GM12878 (cell line): ENCODE measurements at regions not wholly inside any gene's neighbourhood (a gene's known extent, or its start where the extent isn't known, plus 50 kb on each side); places are given as distances from the start of the nearest gene placed in this dataset.

Experiments
- ATAC-seq: fragments of 200-7000 bp; cut with Tn5 transposase; 3 replicates; pipeline ENCODE4 v1.9.1; 2020; ENCODE audit warnings: mild to moderate bottlenecking, moderate library complexity
- BruUV-seq: library from RNA; stranded (reverse); fragments of 400-500 nt; replicated peaks from 2 replicates; lab custom pipeline; 2021; lab: Mats Ljungman, UMichigan
- CTCF ChIA-PET: fragments of 300-600 bp; sonication (Branson Sonifier 250); formaldehyde crosslinking; extraction: SDS; loops from one replicate; lab custom pipeline; 2021; ENCODE audit warnings: inconsistent platforms; lab: Yijun Ruan, JAX
- POLR2A ChIA-PET: fragments of 350-600 bp; formaldehyde crosslinking; extraction: SDS; loops from one replicate; lab custom pipeline; 2021; ENCODE audit warnings: inconsistent platforms; lab: Charles Lee
- RAD21 ChIA-PET: fragments of 300-600 bp; sonication (Branson Sonifier 250); formaldehyde crosslinking; loops from one replicate; lab custom pipeline; 2023; ENCODE audit warnings: antibody characterized with exemption; ENCODE audit not compliant: unreplicated experiment; lab: Charles Lee
- SMC1A ChIA-PET: fragments of 300-600 bp; sonication (Branson Sonifier 250); formaldehyde crosslinking; loops from one replicate; lab custom pipeline; 2023; ENCODE audit not compliant: unreplicated experiment, uncharacterized antibody; lab: Charles Lee
- DNase-seq: peaks from one replicate; pipeline ENCODE4 v3.0.0-alpha.2; 2011; ENCODE audit warnings: low read depth, low spot score
- FAIRE-seq: peaks from 3 replicates; lab custom pipeline; 2011; peaks lifted over from hg19 to GRCh38; lab: Jason Lieb, UNC
- H2AFZ ChIP-seq: 2 replicates; pipeline ENCODE4 v1.6.0; 2011; ENCODE audit warnings: low read depth, low read length, control low read depth; ENCODE audit not compliant: control insufficient read depth
- H3K27ac ChIP-seq: 2 replicates; pipeline ENCODE4 v1.5.1; 2011; ENCODE audit warnings: control low read depth; ENCODE audit not compliant: control insufficient read depth, insufficient read depth
- H3K27me3 ChIP-seq, 2 experiments: replicated peaks in 1 of 2; 2 replicates each; pipeline versions ENCODE4 v1.6.0 to v1.6.1; 2011; ENCODE audit warnings: low read length in 1 of 2; ENCODE audit not compliant: control insufficient read depth in 2 of 2, insufficient read depth in 2 of 2
- H3K36me3 ChIP-seq, 2 experiments: 2 replicates each; pipeline ENCODE4 v1.5.1; 2011; ENCODE audit warnings: low read length in 1 of 2; ENCODE audit not compliant: control insufficient read depth in 2 of 2, insufficient read depth in 2 of 2
- H3K4me1 ChIP-seq: 2 replicates; pipeline ENCODE4 v1.6.1; 2011; ENCODE audit warnings: mild to moderate bottlenecking, low read length, moderate library complexity, mixed read lengths; ENCODE audit not compliant: control insufficient read depth, insufficient read depth
- H3K4me2 ChIP-seq: 2 replicates; pipeline ENCODE4 v1.6.0; 2011; ENCODE audit warnings: control low read depth; ENCODE audit not compliant: control insufficient read depth, insufficient read depth
- H3K4me3 ChIP-seq: fragments of 200-600 bp; sonication (generic); 2 replicates; pipeline ENCODE4 v1.5.1; 2016
- H3K79me2 ChIP-seq: 2 replicates; pipeline ENCODE4 v1.6.0; 2011; ENCODE audit warnings: low read length; ENCODE audit not compliant: control insufficient read depth, insufficient read depth
- H3K9ac ChIP-seq: 2 replicates; pipeline ENCODE4 v1.8.0; 2011; ENCODE audit warnings: low read length, control low read depth, mixed read lengths; ENCODE audit not compliant: control insufficient read depth, insufficient read depth
- H3K9me3 ChIP-seq: replicated peaks from 3 replicates; pipeline ENCODE4 v1.5.1; 2011; ENCODE audit warnings: mild to moderate bottlenecking, low read length; ENCODE audit not compliant: control insufficient read depth, insufficient read depth
- H4K20me1 ChIP-seq: 2 replicates; pipeline ENCODE4 v1.6.0; 2011; ENCODE audit not compliant: control insufficient read depth, insufficient read depth
- ATF3 ChIP-seq: IDR thresholded peaks from 2 replicates; pipeline ENCODE4 v1.6.1; 2011; ENCODE audit warnings: low read depth, mild to moderate bottlenecking, low read length, moderate library complexity, borderline replicate concordance; ENCODE audit errors: extremely low read depth
- EGR1 ChIP-seq, 2 experiments: IDR thresholded peaks; 1 replicate in 1 of 2; 2 replicates in 1 of 2; pipeline ENCODE4 v1.6.1; 2011 to 2012; ENCODE audit warnings: low read depth in 2 of 2, low read length in 2 of 2, borderline replicate concordance in 1 of 2, mild to moderate bottlenecking in 1 of 2, moderate library complexity in 1 of 2
- ESRRA ChIP-seq: IDR thresholded peaks from 2 replicates; pipeline ENCODE4 v1.6.1; 2012; ENCODE audit warnings: mild to moderate bottlenecking, low read length, improper control_type of control experiment
- FOXM1 ChIP-seq: IDR thresholded peaks from 2 replicates; pipeline ENCODE4 v1.6.1; 2012; ENCODE audit warnings: low read depth, mild to moderate bottlenecking, inconsistent platforms, low read length, moderate library complexity
- NFYB ChIP-seq: IDR thresholded peaks from 2 replicates; pipeline ENCODE4 v1.6.1; 2011; ENCODE audit warnings: low read depth, mild to moderate bottlenecking, low read length, improper control_type of control experiment, moderate library complexity; ENCODE audit not compliant: insufficient read depth
- RCOR1 ChIP-seq: conservative IDR thresholded peaks from 2 replicates; pipeline ENCODE4 v1.6.1; 2012; ENCODE audit warnings: low read depth, low read length, improper control_type of control experiment
- SRF ChIP-seq, 2 experiments: IDR thresholded peaks; 2 replicates each; pipeline ENCODE4 v1.6.1; 2011; ENCODE audit warnings: low read depth in 2 of 2, low read length in 2 of 2, mild to moderate bottlenecking in 1 of 2, moderate library complexity in 1 of 2
- STAT1 ChIP-seq: fragments of 450-650 bp; conservative IDR thresholded peaks from 2 replicates; pipeline ENCODE4 v1.6.1; 2014; ENCODE audit warnings: antibody characterized with exemption, mild to moderate bottlenecking
- ZZZ3 ChIP-seq: IDR thresholded peaks from 2 replicates; pipeline ENCODE4 v1.6.1; 2011; ENCODE audit warnings: low read depth; ENCODE audit not compliant: control insufficient read depth, insufficient read length
- WGBS: methylation state at CpG from one replicate; pipeline ENCODE4 v1.1.6; 2016; ENCODE audit warnings: low lambda C conversion rate; ENCODE audit not compliant: insufficient replicate concordance, insufficient coverage; ENCODE audit errors: missing lambda C conversion rate; 5-methylcytosine and 5-hydroxymethylcytosine counted together
- in situ Hi-C: fragments of 300-500 bp; cut with MboI; formaldehyde crosslinking; loops from 9 replicates; pipeline ENCODE4 v1.14.3; 2018; ENCODE audit warnings: mixed read lengths
- intact Hi-C: fragments of 100-400 bp; cut with micrococcal nuclease; formaldehyde crosslinking; loops from one replicate; pipeline ENCODE4 v1.14.2; 2022; ENCODE audit not compliant: unreplicated experiment
- TF ChIP-seq, protein P1 (sequence below): fragments of 450-650 bp; IDR thresholded peaks from 2 replicates; pipeline ENCODE4 v1.6.1; 2017; ENCODE audit warnings: mild to moderate bottlenecking, moderate library complexity
- TF ChIP-seq, protein P2 (sequence below): fragments of 450-650 bp; conservative IDR thresholded peaks from 2 replicates; pipeline ENCODE4 v1.6.1; 2017; ENCODE audit warnings: mild to moderate bottlenecking, moderate library complexity

DNA sequence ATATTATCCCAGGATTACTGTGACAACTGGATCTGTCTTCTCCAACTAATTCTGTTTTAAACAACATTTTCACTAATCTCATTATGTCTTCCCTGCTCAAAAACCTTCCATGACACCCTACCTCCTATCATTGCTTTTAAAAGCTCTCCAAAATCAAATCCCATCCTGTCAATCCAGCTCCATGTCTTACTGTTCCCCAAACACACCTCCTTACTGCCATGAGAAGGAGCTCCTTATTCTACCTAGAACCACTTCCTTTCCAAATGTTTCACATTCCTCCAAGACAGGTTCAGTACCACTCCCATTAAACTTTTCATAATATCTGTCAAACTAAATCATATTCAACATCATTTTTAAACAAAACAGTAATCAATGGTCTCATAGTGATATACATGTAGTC is 66.9 kb upstream of the WDR17 start:
- Histone ChIP-seq H4K20me1 (no peaks in the 10 kb centered on the region), H3K27ac (no peak overlapping the region), H3K9me3 (no peaks in the 10 kb centered on the region; the same call in 2 of the 3 replicates), H2AFZ (no peak overlapping the region), H3K9ac (no peak overlapping the region), H3K79me2 (no peaks in the 10 kb centered on the region), H3K36me3 (no peaks in the 10 kb centered on the region), H3K4me3 (no peak overlapping the region), H3K27me3 (peaks cover 2 to 11% of the 10 kb centered on the region in 2 experiments; a peak in 2 of 4 replicates), H3K4me2 (no peak overlapping the region), H3K4me1 (no peaks in the 10 kb centered on the region)
- no peak for DNase-seq
- intact Hi-C loops (no loop called here), in situ Hi-C loops (no loop called here)
- POLR2A ChIA-PET: no interaction called here
- no peak for ATAC-seq
- no TSS peak for BruUV-seq
- FAIRE-seq: no peak
- CTCF ChIA-PET: interaction anchor here (1.5 kb wide), 1 partner anchor 16 kb away, joined by 3 read pairs; no protein-coding TSS in a partner anchor
- TF ChIP-seq ZZZ3 (no peak), FOXM1 (no peak), SRF (IDR thresholded peaks at IDR 0.05; ENCODE audit: low read depth in 2 of 2, low read length in 2 of 2) (no peak), ESRRA (no peak), ATF3 (no peak)
- SMC1A ChIA-PET: interaction anchor here (0.7 kb wide), 1 partner anchor 36 kb away, joined by 3 read pairs; no protein-coding TSS in a partner anchor
- RAD21 ChIA-PET: interaction anchor here (0.7 kb wide), 2 partner anchors 43 to 48 kb away, joined by 3 read pairs; no protein-coding TSS in a partner anchor

DNA sequence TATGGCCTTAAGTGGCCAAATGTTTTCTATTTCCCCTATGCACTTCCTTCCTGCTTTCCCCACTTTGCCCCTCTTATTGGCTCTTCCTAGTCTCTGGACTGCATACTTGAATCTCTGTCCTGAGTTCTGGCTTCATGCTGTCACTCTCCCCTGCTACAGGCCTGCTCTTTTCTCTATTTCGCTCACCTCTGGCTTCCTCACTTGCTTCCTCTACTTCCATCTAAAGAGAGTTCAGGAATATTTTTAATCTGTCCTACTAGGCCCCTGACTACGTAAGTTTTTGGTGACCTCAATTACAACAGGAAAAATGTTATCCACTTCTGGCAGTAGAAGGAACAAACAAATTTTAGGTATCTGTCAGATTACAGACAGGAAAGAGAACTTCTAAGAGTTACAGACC is 65.7 kb upstream of the WDR17 start:
- BruUV-seq: no TSS peak
- in situ Hi-C loops: no loop called here
- SMC1A ChIA-PET: no interaction called here
- TF ChIP-seq, protein P1, sequence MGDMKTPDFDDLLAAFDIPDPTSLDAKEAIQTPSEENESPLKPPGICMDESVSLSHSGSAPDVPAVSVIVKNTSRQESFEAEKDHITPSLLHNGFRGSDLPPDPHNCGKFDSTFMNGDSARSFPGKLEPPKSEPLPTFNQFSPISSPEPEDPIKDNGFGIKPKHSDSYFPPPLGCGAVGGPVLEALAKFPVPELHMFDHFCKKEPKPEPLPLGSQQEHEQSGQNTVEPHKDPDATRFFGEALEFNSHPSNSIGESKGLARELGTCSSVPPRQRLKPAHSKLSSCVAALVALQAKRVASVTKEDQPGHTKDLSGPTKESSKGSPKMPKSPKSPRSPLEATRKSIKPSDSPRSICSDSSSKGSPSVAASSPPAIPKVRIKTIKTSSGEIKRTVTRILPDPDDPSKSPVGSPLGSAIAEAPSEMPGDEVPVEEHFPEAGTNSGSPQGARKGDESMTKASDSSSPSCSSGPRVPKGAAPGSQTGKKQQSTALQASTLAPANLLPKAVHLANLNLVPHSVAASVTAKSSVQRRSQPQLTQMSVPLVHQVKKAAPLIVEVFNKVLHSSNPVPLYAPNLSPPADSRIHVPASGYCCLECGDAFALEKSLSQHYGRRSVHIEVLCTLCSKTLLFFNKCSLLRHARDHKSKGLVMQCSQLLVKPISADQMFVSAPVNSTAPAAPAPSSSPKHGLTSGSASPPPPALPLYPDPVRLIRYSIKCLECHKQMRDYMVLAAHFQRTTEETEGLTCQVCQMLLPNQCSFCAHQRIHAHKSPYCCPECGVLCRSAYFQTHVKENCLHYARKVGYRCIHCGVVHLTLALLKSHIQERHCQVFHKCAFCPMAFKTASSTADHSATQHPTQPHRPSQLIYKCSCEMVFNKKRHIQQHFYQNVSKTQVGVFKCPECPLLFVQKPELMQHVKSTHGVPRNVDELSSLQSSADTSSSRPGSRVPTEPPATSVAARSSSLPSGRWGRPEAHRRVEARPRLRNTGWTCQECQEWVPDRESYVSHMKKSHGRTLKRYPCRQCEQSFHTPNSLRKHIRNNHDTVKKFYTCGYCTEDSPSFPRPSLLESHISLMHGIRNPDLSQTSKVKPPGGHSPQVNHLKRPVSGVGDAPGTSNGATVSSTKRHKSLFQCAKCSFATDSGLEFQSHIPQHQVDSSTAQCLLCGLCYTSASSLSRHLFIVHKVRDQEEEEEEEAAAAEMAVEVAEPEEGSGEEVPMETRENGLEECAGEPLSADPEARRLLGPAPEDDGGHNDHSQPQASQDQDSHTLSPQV: no peak
- TF ChIP-seq, protein P2, sequence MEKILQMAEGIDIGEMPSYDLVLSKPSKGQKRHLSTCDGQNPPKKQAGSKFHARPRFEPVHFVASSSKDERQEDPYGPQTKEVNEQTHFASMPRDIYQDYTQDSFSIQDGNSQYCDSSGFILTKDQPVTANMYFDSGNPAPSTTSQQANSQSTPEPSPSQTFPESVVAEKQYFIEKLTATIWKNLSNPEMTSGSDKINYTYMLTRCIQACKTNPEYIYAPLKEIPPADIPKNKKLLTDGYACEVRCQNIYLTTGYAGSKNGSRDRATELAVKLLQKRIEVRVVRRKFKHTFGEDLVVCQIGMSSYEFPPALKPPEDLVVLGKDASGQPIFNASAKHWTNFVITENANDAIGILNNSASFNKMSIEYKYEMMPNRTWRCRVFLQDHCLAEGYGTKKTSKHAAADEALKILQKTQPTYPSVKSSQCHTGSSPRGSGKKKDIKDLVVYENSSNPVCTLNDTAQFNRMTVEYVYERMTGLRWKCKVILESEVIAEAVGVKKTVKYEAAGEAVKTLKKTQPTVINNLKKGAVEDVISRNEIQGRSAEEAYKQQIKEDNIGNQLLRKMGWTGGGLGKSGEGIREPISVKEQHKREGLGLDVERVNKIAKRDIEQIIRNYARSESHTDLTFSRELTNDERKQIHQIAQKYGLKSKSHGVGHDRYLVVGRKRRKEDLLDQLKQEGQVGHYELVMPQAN: no peak
- TF ChIP-seq STAT1: no peak
- TF ChIP-seq EGR1 (IDR thresholded peaks at IDR 0.05; ENCODE audit: borderline replicate concordance in 1 of 2, low read depth in 2 of 2, low read length in 2 of 2): no peak
- TF ChIP-seq RCOR1: no peak
- TF ChIP-seq NFYB: no peak

More for the DNA sequence above, 65.7 kb upstream of the WDR17 start:
- Histone ChIP-seq H3K4me2 (no peak overlapping the region), H2AFZ (no peak overlapping the region), H3K9ac (no peak overlapping the region), H3K36me3 (no peaks in the 10 kb centered on the region), H3K9me3 (no peaks in the 10 kb centered on the region; the same call in 2 of the 3 replicates), H3K4me3 (no peak overlapping the region), H3K79me2 (no peaks in the 10 kb centered on the region), H3K4me1 (no peaks in the 10 kb centered on the region), H3K27ac (no peak overlapping the region), H4K20me1 (no peaks in the 10 kb centered on the region), H3K27me3 (peaks cover 2 to 11% of the 10 kb centered on the region in 2 experiments; a peak in 2 of 4 replicates)
- 17% methylated on average over 2 of the region's 2 CpGs for WGBS
- DNase-seq: no peak
- ChIA-PET RAD21 (interaction anchor here (0.8 kb wide), 1 partner anchor 14 kb away, joined by 3 read pairs; no protein-coding TSS in a partner anchor), POLR2A (no interaction called here), CTCF (interaction anchor here (1.0 to 1.5 kb wide), 2 partner anchors 45 to 46 kb away, joined by 3 read pairs; no protein-coding TSS in a partner anchor)
- intact Hi-C loops: no loop called here
- no peak for FAIRE-seq
- no peak for ATAC-seq
